IMR-90 (cell line): ENCODE measurements at regions not wholly inside any gene's neighbourhood (a gene's known extent, or its start where the extent isn't known, plus 50 kb on each side); places are given as distances from the start of the nearest gene placed in this dataset.

Experiments
- ATAC-seq: fragments of 200-7000 bp; cut with Tn5 transposase; 2 replicates; pipeline ENCODE4 v1.9.1; 2020; ENCODE audit warnings: low read depth, mild to moderate bottlenecking, moderate library complexity
- BruUV-seq: library from RNA; stranded (reverse); fragments of 400-500 nt; replicated peaks from 2 replicates; lab custom pipeline; 2021; lab: Mats Ljungman, UMichigan
- CTCF ChIA-PET: fragments of 300-600 bp; formaldehyde crosslinking; extraction: SDS; loops from one replicate; lab custom pipeline; 2021; ENCODE audit warnings: antibody characterized with exemption; lab: Yijun Ruan, JAX
- POLR2A ChIA-PET: fragments of 300-600 bp; sonication (Branson Sonifier 250); formaldehyde crosslinking; loops from one replicate; lab custom pipeline; 2022; ENCODE audit warnings: antibody characterized with exemption; ENCODE audit not compliant: unreplicated experiment; lab: Charles Lee
- DNase-seq: peaks from one replicate; pipeline ENCODE4 v3.0.0; 2013
- H2AFZ ChIP-seq: replicated peaks from 2 replicates; pipeline ENCODE3; 2013; ENCODE audit warnings: low read length, mild to moderate bottlenecking; ENCODE audit not compliant: poor library complexity
- H2AK5ac ChIP-seq: 2 replicates; pipeline ENCODE4 v1.6.1; 2013; ENCODE audit warnings: low read depth, low read length, inconsistent platforms
- H2AK9ac ChIP-seq: replicated peaks from 2 replicates; pipeline ENCODE3; 2013; ENCODE audit warnings: mild to moderate bottlenecking, low read depth, low read length, moderate library complexity; ENCODE audit not compliant: poor library complexity
- H2BK120ac ChIP-seq: 2 replicates; pipeline ENCODE4 v1.6.1; 2013; ENCODE audit warnings: low read depth, low read length, inconsistent platforms
- H2BK15ac ChIP-seq: 3 replicates; pipeline ENCODE4 v1.6.1; 2013; ENCODE audit warnings: low read depth, low read length, inconsistent platforms
- H2BK20ac ChIP-seq: 2 replicates; pipeline ENCODE4 v1.6.1; 2013; ENCODE audit warnings: low read depth, mild to moderate bottlenecking, inconsistent platforms, low read length, moderate library complexity
- H2BK5ac ChIP-seq: 2 replicates; pipeline ENCODE4 v1.6.1; 2013; ENCODE audit warnings: mild to moderate bottlenecking, low read depth, low read length, inconsistent platforms; ENCODE audit not compliant: poor library complexity, severe bottlenecking
- H3K14ac ChIP-seq: replicated peaks from 2 replicates; pipeline ENCODE4 v1.6.1; 2013; ENCODE audit warnings: low read depth, low read length, inconsistent platforms
- H3K18ac ChIP-seq: 2 replicates; pipeline ENCODE4 v1.6.1; 2013; ENCODE audit warnings: low read depth, low read length, control low read depth
- H3K23ac ChIP-seq: 2 replicates; pipeline ENCODE4 v1.6.1; 2013; ENCODE audit warnings: low read depth, low read length, inconsistent platforms
- H3K27ac ChIP-seq: 2 replicates; pipeline ENCODE4 v1.5.1; 2013; ENCODE audit warnings: mild to moderate bottlenecking, control low read depth, low read length; ENCODE audit not compliant: insufficient read depth
- H3K27me3 ChIP-seq: 2 replicates; pipeline ENCODE4 v1.6.1; 2013; ENCODE audit warnings: low read length; ENCODE audit not compliant: control insufficient read depth, insufficient read depth
- H3K36me3 ChIP-seq: 2 replicates; pipeline ENCODE4 v1.6.1; 2013; ENCODE audit warnings: low read length, mixed read lengths; ENCODE audit not compliant: control insufficient read depth, insufficient read depth
- H3K4ac ChIP-seq: 2 replicates; pipeline ENCODE4 v1.6.1; 2013; ENCODE audit warnings: low read depth, low read length, inconsistent platforms
- H3K4me1 ChIP-seq: 2 replicates; pipeline ENCODE4 v1.6.1; 2013; ENCODE audit warnings: low read length, mixed read lengths; ENCODE audit not compliant: control insufficient read depth, insufficient read depth
- H3K4me2 ChIP-seq: 2 replicates; pipeline ENCODE4 v1.6.1; 2013; ENCODE audit warnings: low read depth, mild to moderate bottlenecking, control low read depth, low read length, moderate library complexity
- H3K4me3 ChIP-seq: 2 replicates; pipeline ENCODE4 v1.5.1; 2013; ENCODE audit warnings: low read depth, mild to moderate bottlenecking, control low read depth, low read length, moderate library complexity; ENCODE audit not compliant: insufficient read depth
- H3K56ac ChIP-seq: 2 replicates; pipeline ENCODE4 v1.6.1; 2013; ENCODE audit warnings: low read length, inconsistent platforms; ENCODE audit not compliant: insufficient read depth; ENCODE audit errors: extremely low read depth
- H3K79me1 ChIP-seq, 2 experiments: 2 replicates each; pipeline ENCODE4 v1.6.1; 2013; ENCODE audit warnings: low read length in 2 of 2, inconsistent platforms in 1 of 2, low read depth in 1 of 2
- H3K9ac ChIP-seq: 2 replicates; pipeline ENCODE4 v1.6.1; 2013; ENCODE audit warnings: low read depth, low read length, control low read depth
- H3K9me1 ChIP-seq: 2 replicates; pipeline ENCODE4 v1.6.1; 2013; ENCODE audit warnings: low read length, inconsistent platforms; ENCODE audit not compliant: insufficient read depth
- H3K9me3 ChIP-seq: 2 replicates; pipeline ENCODE4 v1.6.1; 2013; ENCODE audit warnings: low read length; ENCODE audit not compliant: control insufficient read depth, insufficient read depth
- H4K20me1 ChIP-seq: 2 replicates; pipeline ENCODE4 v1.6.1; 2013; ENCODE audit warnings: low read length, inconsistent platforms; ENCODE audit not compliant: insufficient read depth
- H4K5ac ChIP-seq: 2 replicates; pipeline ENCODE4 v1.6.1; 2013; ENCODE audit warnings: mild to moderate bottlenecking, low read depth, low read length, control low read depth
- H4K8ac ChIP-seq, 2 experiments: 2 replicates each; pipeline ENCODE4 v1.6.1; 2013; ENCODE audit warnings: low read depth in 2 of 2, low read length in 2 of 2, control low read depth in 1 of 2, inconsistent platforms in 1 of 2
- H4K91ac ChIP-seq: 2 replicates; pipeline ENCODE4 v1.6.1; 2013; ENCODE audit warnings: low read depth, low read length, inconsistent platforms; ENCODE audit not compliant: insufficient read depth
- BHLHE40 ChIP-seq: fragments of 150-350 bp; IDR thresholded peaks from 2 replicates; pipeline ENCODE4 v1.6.1; 2016; ENCODE audit warnings: mild to moderate bottlenecking, low read depth, low read length
- CHD1 ChIP-seq: IDR thresholded peaks from 2 replicates; pipeline ENCODE4 v1.6.1; 2012; ENCODE audit warnings: low read depth, low read length, improper control_type of control experiment
- ELK1 ChIP-seq: fragments of 150-350 bp; IDR thresholded peaks from 2 replicates; pipeline ENCODE4 v1.6.1; 2016; ENCODE audit warnings: low read depth, mild to moderate bottlenecking, low read length, moderate library complexity, borderline replicate concordance
- FOS ChIP-seq: fragments of 150-350 bp; IDR thresholded peaks from 2 replicates; pipeline ENCODE4 v1.6.1; 2016; ENCODE audit warnings: low read depth, low read length
- MAZ ChIP-seq: IDR thresholded peaks from 2 replicates; pipeline ENCODE4 v1.6.1; 2012; ENCODE audit warnings: low read depth, mild to moderate bottlenecking, low read length, improper control_type of control experiment, moderate library complexity, borderline replicate concordance
- MXI1 ChIP-seq: IDR thresholded peaks from 2 replicates; pipeline ENCODE4 v1.6.1; 2012; ENCODE audit warnings: low read depth, mild to moderate bottlenecking, low read length, moderate library complexity, borderline replicate concordance
- NFE2L2 ChIP-seq: fragments of 150-350 bp; IDR thresholded peaks from 2 replicates; pipeline ENCODE4 v1.6.1; 2016; ENCODE audit warnings: low read depth, mild to moderate bottlenecking, low read length
- POLR2A ChIP-seq: IDR thresholded peaks from 2 replicates; pipeline ENCODE4 v1.6.1; 2012; ENCODE audit warnings: mild to moderate bottlenecking, low read depth, low read length
- RFX5 ChIP-seq: IDR thresholded peaks from 2 replicates; pipeline ENCODE4 v1.8.0; 2012; ENCODE audit warnings: low read depth, mild to moderate bottlenecking, low read length, moderate library complexity
- USF2 ChIP-seq: fragments of 150-350 bp; IDR thresholded peaks from 2 replicates; pipeline ENCODE4 v1.6.1; 2017; ENCODE audit warnings: mild to moderate bottlenecking, antibody characterized with exemption, low read length, low read depth
- WGBS, 2 experiments: methylation state at CpG; one replicate each; pipeline versions ENCODE4 v1.1.5 to v1.1.7; 2013; ENCODE audit warnings: missing lambda C conversion rate in 2 of 2; ENCODE audit not compliant: insufficient read length in 1 of 2; ENCODE audit errors: extremely low coverage in 2 of 2; 5-methylcytosine and 5-hydroxymethylcytosine counted together
- dilution Hi-C: fragments of 300-500 bp; cut with HindIII; formaldehyde crosslinking; loops from one replicate; pipeline ENCODE4 v1.14.3; 2018; ENCODE audit warnings: low sequenced_read_pairs; ENCODE audit not compliant: unreplicated experiment
- in situ Hi-C: fragments of 300-500 bp; cut with MboI; formaldehyde crosslinking; loops from 3 replicates; pipeline ENCODE4 v1.14.3; 2019; ENCODE audit warnings: low sequenced_read_pairs, inconsistent platforms, mixed read lengths
- intact Hi-C: fragments of 100-400 bp; cut with micrococcal nuclease; formaldehyde crosslinking; loops from 2 replicates; pipeline ENCODE4 v1.10.0; 2022

GRCh38 chr5:2102819-2103776 is 220.4 kb upstream of the IRX4 start:
- Histone ChIP-seq H2BK20ac (no peak overlapping the region), H3K4ac (no peak overlapping the region), H4K5ac (no peak overlapping the region), H3K9ac (no peak overlapping the region), H2AK5ac (no peak overlapping the region), H3K56ac (no peak overlapping the region), H3K27me3 (no peaks in the 10 kb centered on the region), H3K4me3 (no peak overlapping the region), H4K20me1 (no peaks in the 10 kb centered on the region), H2BK120ac (no peak overlapping the region), H2BK5ac (no peak overlapping the region), H3K4me1 (no peaks in the 10 kb centered on the region), H4K8ac (no peak overlapping the region), H2BK15ac (no peak overlapping the region), H3K9me3 (peaks cover 30% of the 10 kb centered on the region), H3K36me3 (no peaks in the 10 kb centered on the region), H3K18ac (no peak overlapping the region), H3K14ac (no peak overlapping the region), H3K4me2 (no peak overlapping the region), H4K91ac (no peak overlapping the region), H3K79me1 (no peaks in the 10 kb centered on the region), H2AFZ (no peak overlapping the region), H3K27ac (no peak overlapping the region), H3K9me1 (no peaks in the 10 kb centered on the region), H2AK9ac (no peak overlapping the region), H3K23ac (no peak overlapping the region)
- intact Hi-C loops: no loop called here
- in situ Hi-C loops: no loop called here
- BruUV-seq: no TSS peak
- 91% methylated on average over 7 of the region's 36 CpGs; no CpG with 5 or more reads in 1 of the 2 experiments for WGBS, 2 experiments
- dilution Hi-C loops: no loop called here
- DNase-seq: no peak
- ChIA-PET CTCF (no interaction called here), POLR2A (no interaction called here)
- TF ChIP-seq NFE2L2: no peak
- TF ChIP-seq BHLHE40: no peak
- no peak for TF ChIP-seq RFX5
- no peak for TF ChIP-seq MXI1
- TF ChIP-seq MAZ: no peak
- TF ChIP-seq POLR2A: no peak
- no peak for TF ChIP-seq ELK1
- no peak for TF ChIP-seq FOS
- no peak for TF ChIP-seq CHD1
- no peak for TF ChIP-seq USF2
- ATAC-seq: no peak
